Testis (tissue), 2 donors: ENCODE measurements at regions not wholly inside any gene's neighbourhood (a gene's known extent, or its start where the extent isn't known, plus 50 kb on each side); places are given as distances from the start of the nearest gene placed in this dataset.
A peak's percentile ranks its signal among the peaks of the same experiment; 100 is the strongest.

Source experiments
- DNase-seq: peaks from one replicate; pipeline ENCODE4 v3.0.0-alpha.2; 2019
- H3K27ac ChIP-seq, 2 donors: fragments of 200-600 bp; sonication (generic); one replicate each; pipeline ENCODE4 v1.5.1; 2019
- H3K27me3 ChIP-seq: fragments of 200-600 bp; sonication (generic); one replicate; pipeline ENCODE4 v1.5.1; 2019
- H3K36me3 ChIP-seq: fragments of 200-600 bp; sonication (generic); one replicate; pipeline ENCODE4 v1.5.1; 2017; ENCODE audit warnings: low read depth; ENCODE audit errors: missing control alignments
- H3K4me1 ChIP-seq: fragments of 200-600 bp; sonication (generic); one replicate; pipeline ENCODE4 v1.5.1; 2019
- H3K4me3 ChIP-seq, 2 donors: fragments of 200-600 bp; sonication (generic); one replicate each; pipeline ENCODE4 v1.5.1; 2017 to 2019
- H3K9me3 ChIP-seq: fragments of 200-600 bp; sonication (generic); one replicate; pipeline ENCODE4 v1.5.1; 2017
- POLR2A ChIP-seq: fragments of 450-650 bp; IDR thresholded peaks from one replicate; pipeline ENCODE4 v1.6.1; 2017; ENCODE audit warnings: antibody characterized with exemption, mild to moderate bottlenecking, moderate library complexity
- WGBS, 2 donors: methylation state at CpG; one replicate each; pipeline ENCODE4 v1.1.5; 2018; 5-methylcytosine and 5-hydroxymethylcytosine counted together
- intact Hi-C: fragments of 100-400 bp; cut with DNase I; formaldehyde crosslinking; loops from one replicate; pipeline ENCODE4 v1.15.1; 2023; ENCODE audit warnings: low total_unique reads
- TF ChIP-seq, protein P1 (sequence below), 3 experiments: fragments of 450-650 bp in 2 of 3; fragments of 200-600 bp in 1 of 3; sonication (generic) in 1 of 3; IDR thresholded peaks; one replicate each; pipeline ENCODE4 v1.5.1; 2016 to 2019; ENCODE audit warnings: antibody characterized with exemption in 3 of 3, mild to moderate bottlenecking in 2 of 3, moderate library complexity in 1 of 3

GRCh38 chr17:36792849-36793248 lies 144.4 kb upstream of the LHX1 start:
- H3K4me1 ChIP-seq: no peaks in the 10 kb centered on the region
- no peak overlapping the region for H3K27ac ChIP-seq
- no peak for DNase-seq
- no peaks in the 10 kb centered on the region for H3K9me3 ChIP-seq
- H3K4me3 ChIP-seq: no peak overlapping the region
- TF ChIP-seq POLR2A: no peak
- TF ChIP-seq, protein P1, sequence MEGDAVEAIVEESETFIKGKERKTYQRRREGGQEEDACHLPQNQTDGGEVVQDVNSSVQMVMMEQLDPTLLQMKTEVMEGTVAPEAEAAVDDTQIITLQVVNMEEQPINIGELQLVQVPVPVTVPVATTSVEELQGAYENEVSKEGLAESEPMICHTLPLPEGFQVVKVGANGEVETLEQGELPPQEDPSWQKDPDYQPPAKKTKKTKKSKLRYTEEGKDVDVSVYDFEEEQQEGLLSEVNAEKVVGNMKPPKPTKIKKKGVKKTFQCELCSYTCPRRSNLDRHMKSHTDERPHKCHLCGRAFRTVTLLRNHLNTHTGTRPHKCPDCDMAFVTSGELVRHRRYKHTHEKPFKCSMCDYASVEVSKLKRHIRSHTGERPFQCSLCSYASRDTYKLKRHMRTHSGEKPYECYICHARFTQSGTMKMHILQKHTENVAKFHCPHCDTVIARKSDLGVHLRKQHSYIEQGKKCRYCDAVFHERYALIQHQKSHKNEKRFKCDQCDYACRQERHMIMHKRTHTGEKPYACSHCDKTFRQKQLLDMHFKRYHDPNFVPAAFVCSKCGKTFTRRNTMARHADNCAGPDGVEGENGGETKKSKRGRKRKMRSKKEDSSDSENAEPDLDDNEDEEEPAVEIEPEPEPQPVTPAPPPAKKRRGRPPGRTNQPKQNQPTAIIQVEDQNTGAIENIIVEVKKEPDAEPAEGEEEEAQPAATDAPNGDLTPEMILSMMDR (IDR thresholded peaks at IDR 0.05): no peak
- intact Hi-C loops: no loop called here
- no peaks in the 10 kb centered on the region for H3K27me3 ChIP-seq
- H3K36me3 ChIP-seq: no peaks in the 10 kb centered on the region
- WGBS, 2 donors: 83 to 85% methylated on average over 5 of the region's 5 CpGs

GRCh38 chr17:36793976-36794375 lies 143.3 kb upstream of the LHX1 start:
- Histone ChIP-seq H3K36me3 (no peaks in the 10 kb centered on the region), H3K4me1 (no peaks in the 10 kb centered on the region), H3K27me3 (no peaks in the 10 kb centered on the region), H3K4me3 (no peak overlapping the region), H3K27ac (no peak overlapping the region), H3K9me3 (no peaks in the 10 kb centered on the region)
- no peak for TF ChIP-seq POLR2A
- TF ChIP-seq, protein P1 (IDR thresholded peaks at IDR 0.05): no peak
- intact Hi-C loops: no loop called here
- DNase-seq: no peak
- 86% methylated on average over 2 of the region's 2 CpGs for WGBS, 2 donors

DNA sequence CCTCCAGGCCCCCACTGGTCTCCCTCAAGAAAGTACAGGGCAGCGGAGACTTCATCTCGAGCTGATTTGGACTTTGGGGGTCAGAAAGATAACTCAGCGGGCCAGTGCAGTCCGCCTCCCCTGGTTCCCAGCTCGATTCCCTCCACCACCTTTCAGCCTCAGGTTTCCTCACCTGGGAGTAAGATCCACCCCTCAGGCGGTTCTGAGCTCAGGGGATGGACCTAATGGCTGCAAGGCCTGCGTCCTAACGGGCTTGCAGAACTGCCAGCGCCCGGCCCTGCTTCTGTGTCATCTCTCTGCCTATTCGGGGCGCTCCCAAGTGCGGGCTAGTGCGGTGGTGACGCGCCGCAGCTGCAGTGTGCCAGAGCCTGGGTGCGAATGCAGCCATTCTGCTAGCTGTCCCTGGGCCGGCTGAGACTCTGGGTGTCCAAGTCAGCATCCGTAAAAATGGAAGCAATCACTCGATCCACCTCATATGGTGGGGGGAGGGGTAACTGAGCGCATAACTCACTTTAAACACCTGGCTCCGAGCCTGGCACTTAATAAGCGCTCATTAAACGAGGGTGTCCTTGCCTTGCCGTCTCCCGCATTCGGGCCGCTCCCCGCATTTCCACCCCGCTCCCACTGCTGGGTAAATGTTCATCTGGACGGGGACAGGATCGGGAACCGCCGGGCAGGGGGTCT lies 129.6 kb upstream of the LHX1 start:
- TF ChIP-seq POLR2A: no peak
- TF ChIP-seq, protein P1 (IDR thresholded peaks at IDR 0.05): no peak
- peak; percentile 15 for DNase-seq

GRCh38 chr17:36808180-36808661 lies 129.1 kb upstream of the LHX1 start:
- intact Hi-C loops: no loop called here
- 0 to 2% methylated on average over 22 to 49 of the region's 60 CpGs for WGBS, 2 donors
- Histone ChIP-seq H3K9me3 (no peaks in the 10 kb centered on the region), H3K27ac (no peak overlapping the region), H3K27me3 (no peaks in the 10 kb centered on the region), H3K36me3 (no peaks in the 10 kb centered on the region), H3K4me3 (peak overlapping the region; percentile 12 to 50), H3K4me1 (no peaks in the 10 kb centered on the region)
- TF ChIP-seq POLR2A: no peak
- TF ChIP-seq, protein P1 (IDR thresholded peaks at IDR 0.05): no peak
- DNase-seq: peak; percentile 17

More for the DNA sequence above, 129.6 kb upstream of the LHX1 start:
- peak overlapping the region; percentile 12 to 50 for H3K4me3 ChIP-seq
- no peaks in the 10 kb centered on the region for H3K36me3 ChIP-seq
- H3K9me3 ChIP-seq: no peaks in the 10 kb centered on the region
- intact Hi-C loops: no loop called here
- H3K27ac ChIP-seq: no peak overlapping the region
- WGBS, 2 donors: 18% methylated on average over 23 to 27 of the region's 35 CpGs
- no peaks in the 10 kb centered on the region for H3K27me3 ChIP-seq
- no peaks in the 10 kb centered on the region for H3K4me1 ChIP-seq

GRCh38 chr17:36812762-36813161 lies 124.5 kb upstream of the LHX1 start:
- 23 to 26% methylated on average over 4 to 9 of the region's 9 CpGs for WGBS, 2 donors
- Histone ChIP-seq H3K36me3 (no peaks in the 10 kb centered on the region), H3K4me3 (no peak overlapping the region), H3K27ac (no peak overlapping the region), H3K9me3 (no peaks in the 10 kb centered on the region), H3K27me3 (no peaks in the 10 kb centered on the region), H3K4me1 (no peaks in the 10 kb centered on the region)
- TF ChIP-seq, protein P1 (IDR thresholded peaks at IDR 0.05): no peak
- no peak for TF ChIP-seq POLR2A
- intact Hi-C loops: no loop called here
- no peak for DNase-seq
